HG02970 (cell line): ENCODE measurements at regions not wholly inside any gene's neighbourhood (a gene's known extent, or its start where the extent isn't known, plus 50 kb on each side); places are given as distances from the start of the nearest gene placed in this dataset.
"Not testable (repeated sequence)": the region's sequence is repeated elsewhere in the genome, so short reads cannot be mapped to it uniquely, and the experiment has no call there.

Source experiments
- ATAC-seq: cut with Tn5 transposase; IDR thresholded peaks from one replicate; pipeline ENCODE4 v1.9.1; 2021; ENCODE audit warnings: mild to moderate bottlenecking, moderate library complexity, moderate number of reproducible peaks; ENCODE audit not compliant: unreplicated experiment, low FRiP score

DNA sequence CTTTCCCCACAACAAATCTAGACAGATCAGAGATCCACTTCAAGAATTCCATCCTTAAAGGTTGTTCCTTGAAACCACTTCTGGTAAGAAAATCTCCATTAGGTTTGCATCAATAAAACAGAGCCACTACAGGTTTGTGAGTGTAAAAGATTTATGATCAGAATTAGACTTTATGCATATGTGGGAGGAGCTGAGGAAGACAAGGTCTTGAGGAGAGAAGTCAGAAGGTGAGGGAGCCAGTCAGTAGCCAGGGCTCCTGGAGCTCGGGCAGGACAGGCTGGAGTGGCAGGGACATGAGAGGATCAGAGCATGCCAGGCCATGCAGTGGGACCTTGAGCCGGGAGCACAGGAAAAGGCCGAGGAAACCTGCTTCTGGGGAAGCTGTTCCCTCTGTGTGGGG is 240.0 kb upstream of the PRSS1 start:
- ATAC-seq: not testable (repeated sequence)

- no peak for ATAC-seq
Measured at GRCh38 chr7:142508251-142508650, 241.0 kb upstream of the PRSS1 start.

GRCh38 chr7:142507799-142508198 is 241.5 kb upstream of the PRSS1 start:
- ATAC-seq: no peak

- ATAC-seq: not testable (repeated sequence)
Measured at GRCh38 chr7:142507066-142507465, 242.2 kb upstream of the PRSS1 start.

GRCh38 chr7:142506601-142507000 is 242.7 kb upstream of the PRSS1 start:
- no peak for ATAC-seq

GRCh38 chr7:142503949-142504348 is 245.3 kb upstream of the PRSS1 start:
- ATAC-seq: not testable (repeated sequence)

- no peak for ATAC-seq
Measured at GRCh38 chr7:142503036-142503435, 245.2 kb upstream of the PRSS58 start.

GRCh38 chr7:142501434-142501833 is 243.6 kb upstream of the PRSS58 start:
- ATAC-seq: no peak

- no peak for ATAC-seq
Measured at GRCh38 chr7:142500366-142500765, 242.5 kb upstream of the PRSS58 start.

DNA sequence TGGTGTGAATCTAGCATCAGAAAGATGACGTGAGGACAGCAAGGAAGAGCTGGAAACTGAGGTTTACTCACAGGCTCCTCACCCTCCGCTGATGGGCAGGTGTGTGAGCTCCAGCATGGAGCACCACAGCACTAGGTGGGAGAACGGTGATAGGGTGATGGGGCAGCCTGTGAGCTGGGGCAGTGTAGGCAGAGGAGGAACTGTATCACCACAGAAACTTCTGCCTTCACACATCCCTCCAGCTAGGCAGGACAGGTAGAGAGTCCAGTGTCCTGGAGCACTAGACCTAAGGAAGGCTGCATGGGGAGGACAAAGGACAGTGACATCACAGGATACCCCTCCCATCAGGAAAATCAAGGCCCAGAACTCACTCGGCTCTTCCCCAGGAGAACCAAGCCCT is 241.8 kb upstream of the PRSS58 start:
- no peak for ATAC-seq

- ATAC-seq: no peak
Measured at GRCh38 chr7:142498364-142498763, 240.5 kb upstream of the PRSS58 start.

DNA sequence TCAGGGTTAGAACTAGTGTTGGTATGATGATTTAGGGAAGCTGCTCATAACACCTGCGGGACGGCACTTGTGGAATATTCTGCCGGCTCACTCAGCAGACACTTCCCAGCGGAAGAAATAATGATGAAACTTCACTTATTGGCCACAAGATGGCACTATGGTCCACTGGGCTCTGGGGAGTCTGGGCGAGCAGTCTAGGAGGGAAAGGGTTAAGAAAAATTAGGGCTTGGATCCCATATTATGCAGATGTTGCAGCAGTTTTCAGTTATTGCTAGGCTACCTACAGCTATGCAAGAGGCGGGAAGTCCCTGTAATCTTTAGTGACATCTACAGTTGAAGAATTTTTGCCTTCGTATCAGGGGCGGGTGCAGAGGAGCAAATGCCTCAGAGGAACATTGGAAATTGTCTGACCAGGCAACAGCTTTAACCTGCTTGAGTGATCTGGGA is 238.7 kb upstream of the PRSS58 start:
- ATAC-seq: peak; percentile 48

DNA sequence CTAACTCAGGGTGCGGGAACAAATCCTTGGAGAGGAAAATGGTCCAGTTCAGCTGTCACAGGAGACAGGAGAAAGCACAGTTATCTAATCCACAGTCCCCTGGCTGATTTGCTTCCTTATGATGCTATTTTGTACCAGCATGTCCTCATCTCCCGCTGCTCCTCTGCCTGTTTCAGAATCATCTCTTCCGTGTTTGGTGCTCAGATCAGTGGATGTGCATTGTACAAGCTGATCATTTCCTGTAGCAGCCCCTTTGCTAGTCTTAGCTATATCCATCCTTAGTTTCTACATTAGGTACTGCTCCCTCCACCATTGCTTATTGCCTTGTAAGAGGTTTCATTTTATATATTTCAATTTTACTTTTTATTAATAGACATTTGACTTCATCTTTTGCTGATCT is 238.0 kb upstream of the PRSS58 start:
- not testable (repeated sequence) for ATAC-seq

GRCh38 chr7:142495301-142495700 is 237.4 kb upstream of the PRSS58 start:
- not testable (repeated sequence) for ATAC-seq

DNA sequence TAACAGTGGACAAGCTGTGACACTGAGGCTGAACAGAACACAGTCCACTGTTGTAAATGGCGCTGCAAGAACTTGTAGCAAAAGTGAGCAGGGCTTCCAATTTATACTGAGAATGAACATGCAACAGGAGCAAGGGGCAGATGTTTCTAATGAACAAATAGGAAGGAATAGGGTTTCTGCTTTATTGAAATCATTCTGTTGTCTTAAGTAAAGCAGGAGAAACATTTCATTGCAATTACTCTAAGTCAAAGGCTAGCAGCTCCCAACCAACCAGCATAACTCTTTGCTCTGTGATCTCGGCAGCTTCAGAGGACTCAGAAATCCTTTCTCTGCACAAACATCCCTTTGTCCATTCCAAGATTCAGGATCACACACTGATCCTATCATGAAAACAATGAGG is 236.2 kb upstream of the PRSS58 start:
- ATAC-seq: no peak

- no peak for ATAC-seq
Measured at GRCh38 chr7:142488842-142489241, 231.0 kb upstream of the PRSS58 start.

DNA sequence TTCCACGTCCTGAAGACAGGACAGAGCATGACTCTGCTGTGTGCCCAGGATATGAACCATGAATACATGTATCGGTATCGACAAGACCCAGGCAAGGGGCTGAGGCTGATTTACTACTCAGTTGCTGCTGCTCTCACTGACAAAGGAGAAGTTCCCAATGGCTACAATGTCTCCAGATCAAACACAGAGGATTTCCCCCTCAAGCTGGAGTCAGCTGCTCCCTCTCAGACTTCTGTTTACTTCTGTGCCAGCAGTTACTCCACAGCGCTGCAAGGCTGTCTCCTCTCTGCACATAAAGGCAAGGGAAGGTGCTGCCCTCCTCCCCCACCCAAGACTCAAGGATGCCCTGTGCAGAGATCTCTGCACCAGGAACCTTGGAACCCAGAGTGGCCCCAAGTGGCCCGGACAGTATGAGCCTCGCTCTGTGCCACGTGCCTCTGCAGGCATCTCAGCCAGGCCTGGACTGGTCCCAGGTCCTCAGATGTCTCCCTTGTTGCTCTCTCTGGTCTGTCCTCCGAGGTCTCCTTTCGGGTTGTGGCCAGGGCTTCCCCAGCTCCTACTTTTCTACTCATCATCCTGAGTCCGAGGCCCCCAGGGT is 230.3 kb upstream of the PRSS58 start:
- no peak for ATAC-seq

- ATAC-seq: not testable (repeated sequence)
Measured at GRCh38 chr7:142487565-142487964, 229.7 kb upstream of the PRSS58 start.

GRCh38 chr7:142487124-142487523 is 229.3 kb upstream of the PRSS58 start:
- no peak for ATAC-seq

DNA sequence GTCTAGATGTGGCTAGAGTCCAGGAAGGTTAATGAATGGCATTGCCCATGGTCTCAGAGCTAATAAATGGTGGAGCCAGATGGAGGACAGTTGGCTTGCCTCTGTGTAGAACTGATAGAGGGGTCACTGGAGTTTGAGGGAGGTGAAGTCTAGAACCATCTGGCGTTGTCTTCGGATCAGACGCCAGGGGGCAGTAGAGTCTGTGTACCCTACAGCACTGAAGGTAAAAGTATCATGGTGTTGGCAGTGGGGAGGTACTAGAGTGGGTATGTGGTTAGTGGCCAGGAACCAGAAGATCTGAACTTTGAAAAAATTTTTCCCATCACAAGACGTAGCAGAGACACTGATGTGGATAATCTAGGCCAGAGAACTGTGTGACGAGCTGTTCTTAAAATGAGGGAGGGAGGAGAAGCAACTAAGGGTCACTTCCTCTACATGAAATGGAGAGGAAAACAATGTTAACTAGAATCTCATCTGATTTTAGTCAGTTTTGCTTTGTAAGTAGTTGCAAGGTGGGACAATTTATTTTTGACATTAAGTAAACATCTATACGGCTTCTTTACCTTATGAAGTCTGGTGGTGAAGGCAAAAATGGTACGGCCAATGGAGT is 227.9 kb upstream of the PRSS58 start:
- no peak for ATAC-seq

DNA sequence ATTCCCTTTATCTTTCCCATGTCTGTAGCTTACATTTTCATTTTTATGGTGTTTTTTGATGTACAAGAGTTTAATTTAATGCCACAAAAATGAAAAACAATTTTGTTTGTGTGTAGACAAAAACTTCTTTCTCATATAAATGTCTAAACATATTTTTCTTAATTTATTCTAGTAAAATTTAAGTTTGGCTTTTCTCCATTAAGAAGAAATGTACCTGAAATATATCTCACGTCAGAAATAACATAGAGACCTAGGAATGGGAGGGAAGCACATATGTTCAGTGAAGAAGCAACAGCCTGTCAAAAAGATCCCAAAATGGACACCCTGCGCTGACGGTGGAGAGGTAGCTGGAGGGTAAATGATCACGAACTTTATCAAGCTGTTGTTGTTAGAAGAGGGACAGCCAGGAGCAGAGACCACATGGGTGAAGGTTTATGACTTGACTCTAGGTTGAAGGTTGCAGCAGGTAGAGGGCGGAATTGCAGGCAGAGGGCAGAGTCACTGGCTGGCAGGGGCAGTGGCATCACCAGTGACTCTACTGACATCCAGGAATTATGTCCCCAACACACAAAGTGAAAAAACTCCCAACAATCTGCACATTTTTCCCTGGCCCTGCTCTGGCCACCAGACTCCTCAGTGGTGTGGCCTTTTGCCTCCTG is 225.9 kb upstream of the PRSS58 start:
- ATAC-seq: no peak
